ENCODE measurements at regions not wholly inside any gene's neighbourhood (a gene's known extent, or its start where the extent isn't known, plus 50 kb on each side); places are given as distances from the start of the nearest gene placed in this dataset.

GRCh38 chr10:44640429-44640828 is 255.5 kb upstream of the CXCL12 start:
- FAIRE-seq, result no peak
- TF ChIP-seq POLR2A (IDR thresholded peaks at IDR 0.05; ENCODE audit: low read depth, low read length) (no peak), TAF1 (IDR thresholded peaks at IDR 0.05; ENCODE audit: borderline replicate concordance, low read depth, low read length) (no peak), POLR2AphosphoS5 (IDR thresholded peaks at IDR 0.05; ENCODE audit: low read depth, low read length) (no peak)
- DNase-seq (ENCODE audit: insufficient read length), result no peak

GRCh38 chr10:44647473-44647872 is 262.6 kb upstream of the CXCL12 start:
- TF ChIP-seq POLR2A (IDR thresholded peaks at IDR 0.05; ENCODE audit: low read depth, low read length) (no peak), TAF1 (IDR thresholded peaks at IDR 0.05; ENCODE audit: borderline replicate concordance, low read depth, low read length) (no peak), POLR2AphosphoS5 (IDR thresholded peaks at IDR 0.05; ENCODE audit: low read depth, low read length) (no peak)
- FAIRE-seq (no peak), DNase-seq (ENCODE audit: insufficient read length) (no peak)

GRCh38 chr10:44647877-44648542 is 263.1 kb upstream of the CXCL12 start:
- no peak for DNase-seq (ENCODE audit: insufficient read length)
- TF ChIP-seq POLR2A (IDR thresholded peaks at IDR 0.05; ENCODE audit: low read depth, low read length) (no peak), TAF1 (IDR thresholded peaks at IDR 0.05; ENCODE audit: borderline replicate concordance, low read depth, low read length) (no peak), POLR2AphosphoS5 (IDR thresholded peaks at IDR 0.05; ENCODE audit: low read depth, low read length) (no peak)
- FAIRE-seq, result no peak

GRCh38 chr10:44650691-44651661 is 260.2 kb upstream of the TMEM72 start:
- FAIRE-seq (no peak), DNase-seq (ENCODE audit: insufficient read length) (no peak)
- TF ChIP-seq POLR2A (IDR thresholded peaks at IDR 0.05; ENCODE audit: low read depth, low read length), result no peak

GRCh38 chr10:44651834-44652233 is 259.3 kb upstream of the TMEM72 start:
- TF ChIP-seq TAF1 (IDR thresholded peaks at IDR 0.05; ENCODE audit: borderline replicate concordance, low read depth, low read length) (no peak), POLR2AphosphoS5 (IDR thresholded peaks at IDR 0.05; ENCODE audit: low read depth, low read length) (no peak), POLR2A (IDR thresholded peaks at IDR 0.05; ENCODE audit: low read depth, low read length) (no peak)
- FAIRE-seq (no peak), DNase-seq (ENCODE audit: insufficient read length) (no peak)

- no peak for FAIRE-seq
- TF ChIP-seq POLR2AphosphoS5 (IDR thresholded peaks at IDR 0.05; ENCODE audit: low read depth, low read length) (no peak), POLR2A (IDR thresholded peaks at IDR 0.05; ENCODE audit: low read depth, low read length) (no peak), TAF1 (IDR thresholded peaks at IDR 0.05; ENCODE audit: borderline replicate concordance, low read depth, low read length) (no peak)
- no peak for DNase-seq (ENCODE audit: insufficient read length)
Measured at GRCh38 chr10:44659320-44659719, 251.8 kb upstream of the TMEM72 start.

GRCh38 chr10:44660271-44660670 is 250.9 kb upstream of the TMEM72 start:
- no peak for TF ChIP-seq POLR2A (IDR thresholded peaks at IDR 0.05; ENCODE audit: low read depth, low read length)
- no peak for TF ChIP-seq POLR2AphosphoS5 (IDR thresholded peaks at IDR 0.05; ENCODE audit: low read depth, low read length)
- no peak for TF ChIP-seq TAF1 (IDR thresholded peaks at IDR 0.05; ENCODE audit: borderline replicate concordance, low read depth, low read length)
- FAIRE-seq (no peak), DNase-seq (ENCODE audit: insufficient read length) (no peak)

- DNase-seq (ENCODE audit: insufficient read length), result no peak
- no peak for FAIRE-seq
- TF ChIP-seq POLR2A (IDR thresholded peaks at IDR 0.05; ENCODE audit: low read depth, low read length) (no peak), POLR2AphosphoS5 (IDR thresholded peaks at IDR 0.05; ENCODE audit: low read depth, low read length) (no peak), TAF1 (IDR thresholded peaks at IDR 0.05; ENCODE audit: borderline replicate concordance, low read depth, low read length) (no peak)
Measured at GRCh38 chr10:44662051-44662450, 249.1 kb upstream of the TMEM72 start.

- no peak for DNase-seq (ENCODE audit: insufficient read length)
- TF ChIP-seq POLR2AphosphoS5 (IDR thresholded peaks at IDR 0.05; ENCODE audit: low read depth, low read length), result no peak
- no peak for TF ChIP-seq TAF1 (IDR thresholded peaks at IDR 0.05; ENCODE audit: borderline replicate concordance, low read depth, low read length)
- no peak for TF ChIP-seq POLR2A (IDR thresholded peaks at IDR 0.05; ENCODE audit: low read depth, low read length)
- FAIRE-seq, result no peak
Measured at GRCh38 chr10:44668336-44668735, 242.8 kb upstream of the TMEM72 start.

GRCh38 chr10:44671319-44671718 is 239.8 kb upstream of the TMEM72 start:
- FAIRE-seq (no peak), DNase-seq (ENCODE audit: insufficient read length) (no peak)
- no peak for TF ChIP-seq TAF1 (IDR thresholded peaks at IDR 0.05; ENCODE audit: borderline replicate concordance, low read depth, low read length)
- no peak for TF ChIP-seq POLR2AphosphoS5 (IDR thresholded peaks at IDR 0.05; ENCODE audit: low read depth, low read length)
- no peak for TF ChIP-seq POLR2A (IDR thresholded peaks at IDR 0.05; ENCODE audit: low read depth, low read length)

- FAIRE-seq (no peak), DNase-seq (ENCODE audit: insufficient read length) (no peak)
- no peak for TF ChIP-seq TAF1 (IDR thresholded peaks at IDR 0.05; ENCODE audit: borderline replicate concordance, low read depth, low read length)
- no peak for TF ChIP-seq POLR2AphosphoS5 (IDR thresholded peaks at IDR 0.05; ENCODE audit: low read depth, low read length)
- TF ChIP-seq POLR2A (IDR thresholded peaks at IDR 0.05; ENCODE audit: low read depth, low read length), result no peak
Measured at GRCh38 chr10:44673245-44673983, 237.7 kb upstream of the TMEM72 start.
